ENCODE measurements at regions not wholly inside any gene's neighbourhood (a gene's known extent, or its start where the extent isn't known, plus 50 kb on each side); places are given as distances from the start of the nearest gene placed in this dataset.

DNA sequence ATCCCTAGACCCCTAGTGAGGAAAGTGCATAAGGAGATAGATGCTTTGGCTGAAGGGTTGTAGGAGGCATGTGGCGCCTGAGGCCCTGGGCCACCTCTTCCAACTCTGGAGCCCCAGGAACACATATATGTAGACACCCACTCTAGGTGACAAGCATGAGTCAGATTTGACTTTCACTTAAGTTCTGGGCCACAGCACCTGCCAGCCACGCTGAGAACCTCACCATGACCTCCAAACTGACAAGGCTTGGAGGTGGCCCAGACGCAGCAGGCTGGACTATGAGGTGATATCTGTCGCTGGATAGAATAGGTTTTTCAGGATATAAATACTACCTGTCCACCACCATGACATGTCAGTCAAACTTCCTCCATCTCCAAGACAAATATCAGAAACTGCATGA is 894.0 kb upstream of the ZNF722 start:
- TF ChIP-seq, protein P1, sequence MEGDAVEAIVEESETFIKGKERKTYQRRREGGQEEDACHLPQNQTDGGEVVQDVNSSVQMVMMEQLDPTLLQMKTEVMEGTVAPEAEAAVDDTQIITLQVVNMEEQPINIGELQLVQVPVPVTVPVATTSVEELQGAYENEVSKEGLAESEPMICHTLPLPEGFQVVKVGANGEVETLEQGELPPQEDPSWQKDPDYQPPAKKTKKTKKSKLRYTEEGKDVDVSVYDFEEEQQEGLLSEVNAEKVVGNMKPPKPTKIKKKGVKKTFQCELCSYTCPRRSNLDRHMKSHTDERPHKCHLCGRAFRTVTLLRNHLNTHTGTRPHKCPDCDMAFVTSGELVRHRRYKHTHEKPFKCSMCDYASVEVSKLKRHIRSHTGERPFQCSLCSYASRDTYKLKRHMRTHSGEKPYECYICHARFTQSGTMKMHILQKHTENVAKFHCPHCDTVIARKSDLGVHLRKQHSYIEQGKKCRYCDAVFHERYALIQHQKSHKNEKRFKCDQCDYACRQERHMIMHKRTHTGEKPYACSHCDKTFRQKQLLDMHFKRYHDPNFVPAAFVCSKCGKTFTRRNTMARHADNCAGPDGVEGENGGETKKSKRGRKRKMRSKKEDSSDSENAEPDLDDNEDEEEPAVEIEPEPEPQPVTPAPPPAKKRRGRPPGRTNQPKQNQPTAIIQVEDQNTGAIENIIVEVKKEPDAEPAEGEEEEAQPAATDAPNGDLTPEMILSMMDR (IDR thresholded peaks at IDR 0.05): no peak
- TF ChIP-seq POLR2A (IDR thresholded peaks at IDR 0.05) (no peak), POLR2AphosphoS5 (IDR thresholded peaks at IDR 0.05) (no peak)

Data from gastroesophageal sphincter (tissue), 3 donors.